ENCODE measurements at regions not wholly inside any gene's neighbourhood (a gene's known extent, or its start where the extent isn't known, plus 50 kb on each side); places are given as distances from the start of the nearest gene placed in this dataset.

DNA sequence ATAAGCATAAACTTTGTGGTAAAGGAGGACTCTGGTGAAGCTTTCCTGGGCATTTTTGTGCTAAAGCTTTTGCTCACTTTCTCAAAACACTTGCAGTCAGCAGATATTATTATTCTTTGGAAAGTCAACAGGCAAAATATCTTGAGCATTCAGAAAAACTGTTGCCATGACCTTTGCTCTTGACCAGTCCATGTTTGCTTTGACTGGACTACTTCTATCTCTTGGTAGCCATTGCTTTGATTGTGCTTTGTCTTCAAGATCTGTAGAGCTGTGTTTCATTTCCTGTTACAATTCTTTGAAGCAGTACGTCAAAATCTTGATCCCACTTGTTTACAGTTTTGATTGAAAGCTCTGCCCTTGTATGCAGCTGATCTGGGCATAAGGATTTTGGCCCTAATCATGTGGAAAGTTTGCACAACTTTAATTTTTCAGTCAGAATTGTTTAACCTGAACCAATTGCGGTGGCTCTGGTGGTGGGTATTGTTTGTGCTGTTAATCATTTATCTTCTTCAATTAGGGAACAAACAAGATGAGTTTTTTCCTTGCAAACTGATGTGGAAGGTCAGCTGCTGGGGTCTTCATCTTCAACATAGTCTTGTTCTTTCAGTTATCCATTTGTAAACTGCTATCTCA lies 121.5 kb upstream of the NUDT6 start (continued):
- TF ChIP-seq SPI1 (IDR thresholded peaks at IDR 0.05; ENCODE audit: borderline replicate concordance, insufficient read depth, low read depth, low read length) (no peak), IRF4 (IDR thresholded peaks at IDR 0.05; ENCODE audit: low read depth, low read length) (no peak), HDAC2 (IDR thresholded peaks at IDR 0.05) (no peak), RB1 (IDR thresholded peaks at IDR 0.05; ENCODE audit: borderline replicate concordance) (no peak), PAX8 (IDR thresholded peaks at IDR 0.05) (no peak)

DNA sequence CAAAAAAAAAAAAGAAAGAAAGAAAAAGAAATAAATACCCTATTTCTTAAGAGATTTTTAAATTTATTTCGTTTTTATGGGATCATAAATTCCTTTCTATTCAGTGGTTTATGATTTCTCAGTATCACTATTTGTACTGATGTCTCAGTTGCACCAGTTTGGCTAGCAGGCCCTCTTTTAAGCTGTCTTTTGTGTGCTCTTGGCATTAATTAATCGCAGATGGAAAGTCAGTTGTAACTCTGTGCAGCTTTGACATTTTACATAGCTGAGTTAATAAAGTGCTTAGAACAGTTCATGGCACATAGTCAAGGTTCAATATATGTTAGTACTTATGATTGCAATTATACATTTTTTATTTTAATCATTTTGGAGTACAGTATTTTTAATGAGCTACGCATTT lies 123.7 kb upstream of the NUDT6 start:
- ATAC-seq, result no peak
- H3K4me2 ChIP-seq (ENCODE audit: control insufficient read depth, insufficient read depth), result no peak overlapping the region
- FAIRE-seq, result no peak
- H3K4me1 ChIP-seq (ENCODE audit: control insufficient read depth, insufficient read depth, low read length), result no peaks in the 10 kb centered on the region
- H3K9ac ChIP-seq (ENCODE audit: control insufficient read depth, insufficient read depth, low read length), result no peak overlapping the region
- no peak overlapping the region for H3K27ac ChIP-seq (ENCODE audit: control insufficient read depth, insufficient read depth)
- intact Hi-C loops (cut with micrococcal nuclease; ENCODE audit: unreplicated experiment), result no loop called here
- no peaks in the 10 kb centered on the region for H4K20me1 ChIP-seq (ENCODE audit: control insufficient read depth, insufficient read depth)
- no peak overlapping the region for H3K4me3 ChIP-seq
- POLR2A ChIA-PET, result no interaction called here
- SMC1A ChIA-PET (ENCODE audit: uncharacterized antibody, unreplicated experiment), result no interaction called here
- RAD21 ChIA-PET (ENCODE audit: unreplicated experiment), result no interaction called here
- H3K27me3 ChIP-seq (replicated peaks in 1 of 2; ENCODE audit: control insufficient read depth in 2 of 2, insufficient read depth in 2 of 2, low read length in 1 of 2), result no peaks in the 10 kb centered on the region
- peaks cover 9% of the 10 kb centered on the region for H3K9me3 ChIP-seq (replicated peaks; ENCODE audit: control insufficient read depth, insufficient read depth, low read length)
- DNase-seq (ENCODE audit: low read depth, low spot score), result no peak
- WGBS (ENCODE audit: insufficient coverage, insufficient replicate concordance, low lambda C conversion rate, missing lambda C conversion rate), result 81% methylated on average over 3 of the region's 3 CpGs
- in situ Hi-C loops (cut with MboI), result no loop called here
- no TSS peak for BruUV-seq (replicated peaks)
- no peaks in the 10 kb centered on the region for H3K79me2 ChIP-seq (ENCODE audit: control insufficient read depth, insufficient read depth, low read length)
- no peak overlapping the region for H2AFZ ChIP-seq (ENCODE audit: control insufficient read depth, low read depth, low read length)
- H3K36me3 ChIP-seq (ENCODE audit: control insufficient read depth in 2 of 2, insufficient read depth in 2 of 2, low read length in 1 of 2), result no peaks in the 10 kb centered on the region
- CTCF ChIA-PET, result interaction anchor here (0.7 to 1.0 kb wide), 2 partner anchors 16 to 470 kb away, joined by 3 read pairs; no protein-coding TSS in a partner anchor
- no peak for TF ChIP-seq ELK1 (IDR thresholded peaks at IDR 0.05; ENCODE audit: low read depth, low read length)
- TF ChIP-seq, protein P1, sequence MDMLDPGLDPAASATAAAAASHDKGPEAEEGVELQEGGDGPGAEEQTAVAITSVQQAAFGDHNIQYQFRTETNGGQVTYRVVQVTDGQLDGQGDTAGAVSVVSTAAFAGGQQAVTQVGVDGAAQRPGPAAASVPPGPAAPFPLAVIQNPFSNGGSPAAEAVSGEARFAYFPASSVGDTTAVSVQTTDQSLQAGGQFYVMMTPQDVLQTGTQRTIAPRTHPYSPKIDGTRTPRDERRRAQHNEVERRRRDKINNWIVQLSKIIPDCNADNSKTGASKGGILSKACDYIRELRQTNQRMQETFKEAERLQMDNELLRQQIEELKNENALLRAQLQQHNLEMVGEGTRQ (IDR thresholded peaks at IDR 0.05; ENCODE audit: borderline replicate concordance, low read depth, low read length), result no peak
- no peak for TF ChIP-seq NFYB (IDR thresholded peaks at IDR 0.05; ENCODE audit: insufficient read depth, low read depth, low read length)
- no peak for TF ChIP-seq SMC3 (IDR thresholded peaks at IDR 0.05; ENCODE audit: borderline replicate concordance, low read length)
- TF ChIP-seq TBL1XR1 (IDR thresholded peaks at IDR 0.05; ENCODE audit: low read depth, low read length), result no peak
- TF ChIP-seq FOXK2 (IDR thresholded peaks at IDR 0.05), result no peak
- no peak for TF ChIP-seq POLR2AphosphoS2 (IDR thresholded peaks at IDR 0.05; ENCODE audit: low read depth, low read length)
- TF ChIP-seq DPF2 (IDR thresholded peaks at IDR 0.05), result no peak
- TF ChIP-seq PAX8 (IDR thresholded peaks at IDR 0.05), result no peak
- TF ChIP-seq, protein P2, sequence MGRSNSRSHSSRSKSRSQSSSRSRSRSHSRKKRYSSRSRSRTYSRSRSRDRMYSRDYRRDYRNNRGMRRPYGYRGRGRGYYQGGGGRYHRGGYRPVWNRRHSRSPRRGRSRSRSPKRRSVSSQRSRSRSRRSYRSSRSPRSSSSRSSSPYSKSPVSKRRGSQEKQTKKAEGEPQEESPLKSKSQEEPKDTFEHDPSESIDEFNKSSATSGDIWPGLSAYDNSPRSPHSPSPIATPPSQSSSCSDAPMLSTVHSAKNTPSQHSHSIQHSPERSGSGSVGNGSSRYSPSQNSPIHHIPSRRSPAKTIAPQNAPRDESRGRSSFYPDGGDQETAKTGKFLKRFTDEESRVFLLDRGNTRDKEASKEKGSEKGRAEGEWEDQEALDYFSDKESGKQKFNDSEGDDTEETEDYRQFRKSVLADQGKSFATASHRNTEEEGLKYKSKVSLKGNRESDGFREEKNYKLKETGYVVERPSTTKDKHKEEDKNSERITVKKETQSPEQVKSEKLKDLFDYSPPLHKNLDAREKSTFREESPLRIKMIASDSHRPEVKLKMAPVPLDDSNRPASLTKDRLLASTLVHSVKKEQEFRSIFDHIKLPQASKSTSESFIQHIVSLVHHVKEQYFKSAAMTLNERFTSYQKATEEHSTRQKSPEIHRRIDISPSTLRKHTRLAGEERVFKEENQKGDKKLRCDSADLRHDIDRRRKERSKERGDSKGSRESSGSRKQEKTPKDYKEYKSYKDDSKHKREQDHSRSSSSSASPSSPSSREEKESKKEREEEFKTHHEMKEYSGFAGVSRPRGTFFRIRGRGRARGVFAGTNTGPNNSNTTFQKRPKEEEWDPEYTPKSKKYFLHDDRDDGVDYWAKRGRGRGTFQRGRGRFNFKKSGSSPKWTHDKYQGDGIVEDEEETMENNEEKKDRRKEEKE (IDR thresholded peaks at IDR 0.05), result no peak
- TF ChIP-seq NFIC (IDR thresholded peaks at IDR 0.05; ENCODE audit: low read depth, low read length), result no peak
- no peak for TF ChIP-seq NFXL1 (IDR thresholded peaks at IDR 0.05; ENCODE audit: borderline replicate concordance)
- no peak for TF ChIP-seq IKZF2 (IDR thresholded peaks at IDR 0.05)
- no peak for TF ChIP-seq E2F4 (IDR thresholded peaks at IDR 0.05; ENCODE audit: low read depth, low read length)
- TF ChIP-seq GABPA (IDR thresholded peaks at IDR 0.05; ENCODE audit: low read depth), result no peak
- TF ChIP-seq ZNF622 (IDR thresholded peaks at IDR 0.05), result no peak
